K562 (cell line): ENCODE measurements at regions not wholly inside any gene's neighbourhood (a gene's known extent, or its start where the extent isn't known, plus 50 kb on each side); places are given as distances from the start of the nearest gene placed in this dataset.

Source experiments
- ADNP ChIP-seq: fragments of 200-800 bp; sonication (Bioruptor generic); IDR thresholded peaks from 2 replicates; pipeline ENCODE4 v1.6.1; 2016; ENCODE audit warnings: missing genetic modification characterization, missing compliant biosample characterization
- CBFB ChIP-seq: sonication (generic); formaldehyde crosslinking; IDR thresholded peaks from 2 replicates; pipeline ENCODE4 v1.4.0; 2020; ENCODE audit warnings: mild to moderate bottlenecking, missing genetic modification reagents
- COPS2 ChIP-seq: fragments of 450-650 bp; conservative IDR thresholded peaks from 2 replicates; pipeline ENCODE4 v1.6.1; 2016; ENCODE audit warnings: mild to moderate bottlenecking, moderate library complexity
- CTBP1 ChIP-seq: fragments of 450-650 bp; IDR thresholded peaks from 2 replicates; pipeline ENCODE4 v1.6.1; 2016; ENCODE audit warnings: borderline replicate concordance
- DPF2 ChIP-seq: fragments of 450-650 bp; IDR thresholded peaks from 2 replicates; pipeline ENCODE4 v1.6.1; 2016
- ELF4 ChIP-seq: fragments of 450-650 bp; formaldehyde crosslinking; IDR thresholded peaks from 2 replicates; pipeline ENCODE4 v1.4.0; 2022; ENCODE audit warnings: missing genetic modification characterization
- FOXK1 ChIP-seq: sonication (generic); formaldehyde crosslinking; IDR thresholded peaks from 2 replicates; pipeline ENCODE4 v1.8.0; 2022; ENCODE audit warnings: missing genetic modification reagents, mild to moderate bottlenecking, borderline replicate concordance
- HNRNPL ChIP-seq: fragments of 200-400 bp; formaldehyde crosslinking; IDR thresholded peaks from 2 replicates; pipeline ENCODE4 v1.6.1; 2017; ENCODE audit warnings: low read depth, mild to moderate bottlenecking, low read length
- IFI16 ChIP-seq: fragments of 250-450 bp; sonication (Bioruptor Pico); IDR thresholded peaks from 2 replicates; pipeline ENCODE4 v2.1.2; 2022; ENCODE audit warnings: mild to moderate bottlenecking, inconsistent platforms
- KDM1A ChIP-seq, 2 experiments: fragments of 450-650 bp; IDR thresholded peaks; 2 replicates each; pipeline ENCODE4 v1.6.1; 2016; ENCODE audit warnings: mild to moderate bottlenecking in 2 of 2
- MEF2A ChIP-seq: IDR thresholded peaks from 2 replicates; pipeline ENCODE4 v1.6.1; 2011; ENCODE audit warnings: low read depth, mild to moderate bottlenecking, low read length, moderate library complexity; ENCODE audit not compliant: control insufficient read depth
- MTA3 ChIP-seq: fragments of 450-650 bp; formaldehyde crosslinking; IDR thresholded peaks from 2 replicates; pipeline ENCODE4 v1.6.1; 2017; ENCODE audit warnings: mild to moderate bottlenecking, borderline replicate concordance
- NR2C2 ChIP-seq, 2 experiments: fragments of 200-800 bp in 1 of 2; sonication (Bioruptor generic) in 1 of 2; sonication (generic) in 1 of 2; formaldehyde crosslinking in 1 of 2; IDR thresholded peaks; 2 replicates each; pipeline versions ENCODE4 v1.6.1 to v1.8.0; 2016 to 2022; ENCODE audit warnings: mild to moderate bottlenecking in 1 of 2, missing compliant biosample characterization in 1 of 2, missing genetic modification characterization in 1 of 2, missing genetic modification reagents in 1 of 2
- POLR2B ChIP-seq: fragments of 450-650 bp; IDR thresholded peaks from 2 replicates; pipeline ENCODE4 v1.6.1; 2018; ENCODE audit warnings: low read depth; ENCODE audit not compliant: partially characterized antibody
- RUNX1 ChIP-seq: sonication (generic); IDR thresholded peaks from 2 replicates; pipeline ENCODE4 v1.6.1; 2016; ENCODE audit warnings: antibody characterized with exemption, low read depth
- SP1 ChIP-seq: sonication (generic); formaldehyde crosslinking; IDR thresholded peaks from 2 replicates; pipeline ENCODE4 v1.8.1; 2022; ENCODE audit warnings: mild to moderate bottlenecking, missing genetic modification reagents
- ZNF174 ChIP-seq: fragments of 250-450 bp; sonication (Bioruptor Pico); IDR thresholded peaks from 2 replicates; pipeline ENCODE4 v1.4.0; 2020; ENCODE audit warnings: mild to moderate bottlenecking
- ZNF175 ChIP-seq: fragments of 200-800 bp; sonication (Bioruptor generic); IDR thresholded peaks from 2 replicates; pipeline ENCODE4 v1.6.1; 2016; ENCODE audit warnings: low read depth, mild to moderate bottlenecking, missing genetic modification characterization, missing compliant biosample characterization
- TF ChIP-seq, protein P1 (sequence below): fragments of 250-450 bp; sonication (Bioruptor Pico); IDR thresholded peaks from 2 replicates; pipeline ENCODE4 v1.8.0; 2022; ENCODE audit warnings: inconsistent platforms
- TF ChIP-seq, protein P2 (sequence below): fragments of 450-650 bp; formaldehyde crosslinking; IDR thresholded peaks from 2 replicates; pipeline ENCODE4 v1.4.0; 2022; ENCODE audit warnings: mild to moderate bottlenecking, moderate library complexity
- TF ChIP-seq, protein P3 (sequence below): fragments of 250-450 bp; sonication (Bioruptor Pico); IDR thresholded peaks from 2 replicates; pipeline ENCODE4 v1.5.0; 2022; ENCODE audit warnings: mild to moderate bottlenecking
- TF ChIP-seq, protein P4 (sequence below): fragments of 250-450 bp; sonication (Bioruptor Pico); IDR thresholded peaks from 2 replicates; pipeline ENCODE4 v1.8.0; 2021; ENCODE audit warnings: moderate library complexity, mild to moderate bottlenecking, inconsistent platforms

DNA sequence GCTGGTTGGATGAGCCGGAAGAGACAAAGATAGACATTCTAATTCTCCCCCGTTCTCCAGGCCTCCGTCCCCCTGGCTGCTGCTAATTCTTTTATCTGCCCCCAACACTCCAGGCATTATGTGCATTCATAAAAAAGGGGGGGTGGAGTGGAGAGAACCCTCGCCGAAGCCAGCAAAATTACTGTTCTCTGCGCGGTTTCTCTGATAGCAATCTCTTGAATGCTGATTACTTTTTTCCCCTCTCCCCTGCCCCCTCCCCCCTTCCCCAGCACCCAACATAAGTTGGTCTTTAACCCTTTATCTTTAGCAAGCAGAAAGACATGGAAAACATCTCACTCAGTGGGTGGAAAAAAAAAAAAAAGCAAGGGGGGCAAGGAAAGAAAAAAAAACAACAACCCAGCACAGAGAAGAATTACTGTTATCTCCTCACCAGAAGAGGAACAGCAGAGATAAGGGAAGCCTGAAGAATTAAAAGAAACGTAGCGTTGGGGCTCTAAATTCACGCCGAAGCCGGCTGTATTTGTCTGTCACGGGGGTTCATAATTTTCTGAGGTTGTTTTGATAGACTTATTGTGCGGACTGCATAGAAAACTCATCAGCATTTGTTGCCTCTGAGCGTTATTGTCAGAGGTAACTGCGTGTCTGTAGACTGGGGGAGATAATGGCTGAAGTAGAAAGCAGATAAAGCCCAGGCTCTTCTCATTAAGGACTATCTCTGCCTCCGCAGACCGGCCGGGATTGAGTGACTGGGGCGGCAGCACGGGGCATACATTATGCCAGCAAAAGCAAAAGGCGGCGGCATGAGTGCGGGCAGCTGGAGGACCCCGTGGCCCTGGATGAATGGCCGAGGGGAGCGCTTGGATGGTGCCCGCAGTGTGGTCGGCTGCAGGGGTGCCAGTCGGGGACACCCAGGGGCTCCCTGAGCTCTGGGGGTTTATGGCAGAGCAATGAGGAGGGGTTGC is 126.9 kb downstream of the MRM1 start (continued):
- TF ChIP-seq, protein P1, sequence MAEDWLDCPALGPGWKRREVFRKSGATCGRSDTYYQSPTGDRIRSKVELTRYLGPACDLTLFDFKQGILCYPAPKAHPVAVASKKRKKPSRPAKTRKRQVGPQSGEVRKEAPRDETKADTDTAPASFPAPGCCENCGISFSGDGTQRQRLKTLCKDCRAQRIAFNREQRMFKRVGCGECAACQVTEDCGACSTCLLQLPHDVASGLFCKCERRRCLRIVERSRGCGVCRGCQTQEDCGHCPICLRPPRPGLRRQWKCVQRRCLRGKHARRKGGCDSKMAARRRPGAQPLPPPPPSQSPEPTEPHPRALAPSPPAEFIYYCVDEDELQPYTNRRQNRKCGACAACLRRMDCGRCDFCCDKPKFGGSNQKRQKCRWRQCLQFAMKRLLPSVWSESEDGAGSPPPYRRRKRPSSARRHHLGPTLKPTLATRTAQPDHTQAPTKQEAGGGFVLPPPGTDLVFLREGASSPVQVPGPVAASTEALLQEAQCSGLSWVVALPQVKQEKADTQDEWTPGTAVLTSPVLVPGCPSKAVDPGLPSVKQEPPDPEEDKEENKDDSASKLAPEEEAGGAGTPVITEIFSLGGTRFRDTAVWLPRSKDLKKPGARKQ, result no peak
- peak; percentile 92 to 93 for TF ChIP-seq KDM1A (IDR thresholded peaks at IDR 0.05)
- TF ChIP-seq ADNP (tag), result peak; percentile 90
- TF ChIP-seq MTA3, result 0 out of 2 replicates have a peak, but pooled peaks have one; percentile 60
- no peak for TF ChIP-seq SP1 (CRISPR knock-in tag)
- no peak for TF ChIP-seq POLR2B
- peak; percentile 71 for TF ChIP-seq ZNF175 (CRISPR knock-in tag)
- no peak for TF ChIP-seq HNRNPL
- TF ChIP-seq, protein P2, sequence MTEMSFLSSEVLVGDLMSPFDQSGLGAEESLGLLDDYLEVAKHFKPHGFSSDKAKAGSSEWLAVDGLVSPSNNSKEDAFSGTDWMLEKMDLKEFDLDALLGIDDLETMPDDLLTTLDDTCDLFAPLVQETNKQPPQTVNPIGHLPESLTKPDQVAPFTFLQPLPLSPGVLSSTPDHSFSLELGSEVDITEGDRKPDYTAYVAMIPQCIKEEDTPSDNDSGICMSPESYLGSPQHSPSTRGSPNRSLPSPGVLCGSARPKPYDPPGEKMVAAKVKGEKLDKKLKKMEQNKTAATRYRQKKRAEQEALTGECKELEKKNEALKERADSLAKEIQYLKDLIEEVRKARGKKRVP (CRISPR knock-in tag), result no peak
- TF ChIP-seq MEF2A, result 0 out of 2 replicates have a peak, but pooled peaks have one; percentile 4
- no peak for TF ChIP-seq COPS2
- TF ChIP-seq IFI16 (CRISPR knock-in tag), result no peak
- TF ChIP-seq ZNF174 (CRISPR knock-in tag), result no peak
- peak; percentile 38; the same call in 1 of the 2 replicates for TF ChIP-seq CTBP1
- peak; percentile 98 for TF ChIP-seq DPF2
- TF ChIP-seq ELF4 (CRISPR knock-in tag), result no peak
- TF ChIP-seq FOXK1, result no peak
- TF ChIP-seq, protein P3, sequence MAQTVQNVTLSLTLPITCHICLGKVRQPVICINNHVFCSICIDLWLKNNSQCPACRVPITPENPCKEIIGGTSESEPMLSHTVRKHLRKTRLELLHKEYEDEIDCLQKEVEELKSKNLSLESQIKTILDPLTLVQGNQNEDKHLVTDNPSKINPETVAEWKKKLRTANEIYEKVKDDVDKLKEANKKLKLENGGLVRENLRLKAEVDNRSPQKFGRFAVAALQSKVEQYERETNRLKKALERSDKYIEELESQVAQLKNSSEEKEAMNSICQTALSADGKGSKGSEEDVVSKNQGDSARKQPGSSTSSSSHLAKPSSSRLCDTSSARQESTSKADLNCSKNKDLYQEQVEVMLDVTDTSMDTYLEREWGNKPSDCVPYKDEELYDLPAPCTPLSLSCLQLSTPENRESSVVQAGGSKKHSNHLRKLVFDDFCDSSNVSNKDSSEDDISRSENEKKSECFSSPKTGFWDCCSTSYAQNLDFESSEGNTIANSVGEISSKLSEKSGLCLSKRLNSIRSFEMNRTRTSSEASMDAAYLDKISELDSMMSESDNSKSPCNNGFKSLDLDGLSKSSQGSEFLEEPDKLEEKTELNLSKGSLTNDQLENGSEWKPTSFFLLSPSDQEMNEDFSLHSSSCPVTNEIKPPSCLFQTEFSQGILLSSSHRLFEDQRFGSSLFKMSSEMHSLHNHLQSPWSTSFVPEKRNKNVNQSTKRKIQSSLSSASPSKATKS (CRISPR knock-in tag), result no peak
- TF ChIP-seq RUNX1, result no peak
- TF ChIP-seq NR2C2 (CRISPR knock-in tag; IDR thresholded peaks at IDR 0.05), result no peak
- peak; percentile 56; the same call in 1 of the 2 replicates for TF ChIP-seq NR2C2 (tag; IDR thresholded peaks at IDR 0.05)
- TF ChIP-seq, protein P4, sequence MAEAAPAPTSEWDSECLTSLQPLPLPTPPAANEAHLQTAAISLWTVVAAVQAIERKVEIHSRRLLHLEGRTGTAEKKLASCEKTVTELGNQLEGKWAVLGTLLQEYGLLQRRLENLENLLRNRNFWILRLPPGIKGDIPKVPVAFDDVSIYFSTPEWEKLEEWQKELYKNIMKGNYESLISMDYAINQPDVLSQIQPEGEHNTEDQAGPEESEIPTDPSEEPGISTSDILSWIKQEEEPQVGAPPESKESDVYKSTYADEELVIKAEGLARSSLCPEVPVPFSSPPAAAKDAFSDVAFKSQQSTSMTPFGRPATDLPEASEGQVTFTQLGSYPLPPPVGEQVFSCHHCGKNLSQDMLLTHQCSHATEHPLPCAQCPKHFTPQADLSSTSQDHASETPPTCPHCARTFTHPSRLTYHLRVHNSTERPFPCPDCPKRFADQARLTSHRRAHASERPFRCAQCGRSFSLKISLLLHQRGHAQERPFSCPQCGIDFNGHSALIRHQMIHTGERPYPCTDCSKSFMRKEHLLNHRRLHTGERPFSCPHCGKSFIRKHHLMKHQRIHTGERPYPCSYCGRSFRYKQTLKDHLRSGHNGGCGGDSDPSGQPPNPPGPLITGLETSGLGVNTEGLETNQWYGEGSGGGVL (CRISPR knock-in tag), result no peak
- no peak for TF ChIP-seq CBFB (CRISPR knock-in tag)
